GM12891 (cell line): ENCODE measurements at regions not wholly inside any gene's neighbourhood (a gene's known extent, or its start where the extent isn't known, plus 50 kb on each side); places are given as distances from the start of the nearest gene placed in this dataset.

Experiments used
- DNase-seq: peaks from one replicate; pipeline ENCODE4 v3.0.0; 2011; ENCODE audit warnings: low spot score; ENCODE audit not compliant: insufficient read length
- FAIRE-seq: peaks from 2 replicates; lab custom pipeline; 2011; peaks lifted over from hg19 to GRCh38; lab: Jason Lieb, UNC
- PAX5 ChIP-seq: IDR thresholded peaks from 2 replicates; pipeline ENCODE4 v1.6.1; 2011; ENCODE audit warnings: low read length, moderate library complexity, mild to moderate bottlenecking; ENCODE audit not compliant: insufficient read depth, severe bottlenecking
- POLR2A ChIP-seq: IDR thresholded peaks from 2 replicates; pipeline ENCODE4 v1.6.1; 2011; ENCODE audit warnings: low read depth, low read length, control low read depth
- POLR2AphosphoS5 ChIP-seq: IDR thresholded peaks from 2 replicates; pipeline ENCODE4 v1.6.1; 2011; ENCODE audit warnings: low read depth, low read length, control low read depth
- POU2F2 ChIP-seq: IDR thresholded peaks from 2 replicates; pipeline ENCODE4 v1.6.1; 2011; ENCODE audit warnings: low read depth, mild to moderate bottlenecking, control low read depth, low read length, moderate library complexity
- SPI1 ChIP-seq: IDR thresholded peaks from 2 replicates; pipeline ENCODE4 v1.6.1; 2011; ENCODE audit warnings: low read depth, low read length, control low read depth
- TAF1 ChIP-seq: IDR thresholded peaks from 2 replicates; pipeline ENCODE4 v1.6.1; 2011; ENCODE audit warnings: low read depth, low read length, control low read depth

- FAIRE-seq (no peak), DNase-seq (no peak)
- TF ChIP-seq SPI1 (no peak), TAF1 (no peak), POLR2A (no peak), PAX5 (no peak), POLR2AphosphoS5 (no peak), POU2F2 (no peak)
Observed at GRCh38 chr5:144779368-144779767, 608.7 kb downstream of the KCTD16 start.

DNA sequence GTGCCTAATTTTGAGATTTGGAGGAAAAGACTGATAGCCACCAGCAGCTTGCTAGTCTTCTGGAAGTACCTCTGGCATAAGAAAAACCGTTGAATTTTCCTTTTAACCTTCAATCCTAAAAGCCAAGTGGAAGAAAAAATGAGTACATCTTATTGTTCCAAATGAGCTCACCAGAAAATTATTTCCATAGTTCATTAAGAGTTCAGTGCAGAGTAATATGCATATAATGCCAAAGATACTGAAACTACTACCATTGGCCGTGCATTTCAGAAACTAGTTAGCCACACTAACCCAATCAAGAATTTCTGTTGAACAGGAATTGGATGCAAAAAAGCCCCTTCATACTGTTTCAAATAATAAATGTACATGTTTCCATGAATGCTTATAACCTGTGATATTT, 607.9 kb downstream of the KCTD16 start:
- DNase-seq (no peak), FAIRE-seq (no peak)
- TF ChIP-seq PAX5 = no peak
- no peak for TF ChIP-seq POLR2AphosphoS5
- no peak for TF ChIP-seq POLR2A
- no peak for TF ChIP-seq TAF1
- TF ChIP-seq SPI1 = no peak
- no peak for TF ChIP-seq POU2F2

GRCh38 chr5:144774197-144774596, 603.5 kb downstream of the KCTD16 start:
- no peak for FAIRE-seq
- no peak for DNase-seq
- no peak for TF ChIP-seq TAF1
- no peak for TF ChIP-seq POLR2A
- no peak for TF ChIP-seq PAX5
- TF ChIP-seq POLR2AphosphoS5 = no peak
- no peak for TF ChIP-seq SPI1
- no peak for TF ChIP-seq POU2F2

GRCh38 chr5:144773628-144774027, 603.0 kb downstream of the KCTD16 start:
- TF ChIP-seq TAF1 (no peak), SPI1 (no peak), POLR2AphosphoS5 (no peak), PAX5 (no peak), POU2F2 (no peak), POLR2A (no peak)
- DNase-seq (no peak), FAIRE-seq (no peak)

- TF ChIP-seq POU2F2 (no peak), SPI1 (no peak), POLR2AphosphoS5 (no peak)
- no peak for DNase-seq
- no peak for FAIRE-seq
Observed at GRCh38 chr5:144771802-144772201, 601.1 kb downstream of the KCTD16 start.

DNA sequence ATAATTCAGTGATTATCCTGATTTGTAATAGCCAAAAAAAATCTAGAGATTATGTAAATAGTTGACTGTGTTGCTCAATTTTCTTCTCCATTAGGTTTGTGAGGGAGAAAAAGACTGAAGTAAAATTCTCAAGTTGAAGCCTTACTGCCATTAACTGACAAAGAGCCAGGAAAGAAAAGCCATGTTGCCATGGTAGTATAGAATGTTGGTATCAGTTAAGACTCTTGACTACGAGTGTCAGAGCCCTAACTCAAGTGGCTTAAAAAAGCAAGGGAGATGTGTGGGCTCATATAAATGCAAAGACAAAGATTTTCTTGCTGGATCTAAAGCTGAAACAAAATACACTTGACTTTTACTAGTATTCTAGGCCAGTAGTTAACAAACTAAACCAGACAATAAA, 571.7 kb downstream of the KCTD16 start:
- DNase-seq = no peak
- FAIRE-seq = no peak
- TF ChIP-seq TAF1 = no peak
- TF ChIP-seq SPI1 = no peak
- TF ChIP-seq POLR2AphosphoS5 = no peak

DNA sequence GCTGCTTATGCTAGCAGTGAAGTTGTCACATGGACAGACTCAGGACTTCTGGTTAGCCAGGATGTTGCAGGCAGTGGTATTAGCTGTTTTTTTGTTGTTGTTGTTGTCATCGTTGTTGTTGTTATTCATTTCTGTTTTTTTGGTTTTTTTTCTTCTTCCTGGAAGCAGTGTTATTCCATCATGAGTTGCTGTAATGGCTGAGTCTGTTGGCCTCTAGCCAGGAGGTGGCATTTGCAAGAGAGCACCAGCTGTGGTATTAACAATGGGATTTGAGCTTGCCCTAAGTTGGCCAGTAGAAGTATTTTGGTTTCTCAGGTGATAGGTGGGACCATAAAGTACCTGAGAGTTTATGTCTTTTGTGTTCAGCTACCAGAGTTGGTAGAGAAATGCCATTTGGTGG, 561.1 kb downstream of the KCTD16 start:
- TF ChIP-seq POLR2AphosphoS5 = no peak
- TF ChIP-seq POLR2A = no peak
- DNase-seq (no peak), FAIRE-seq (no peak)

DNA sequence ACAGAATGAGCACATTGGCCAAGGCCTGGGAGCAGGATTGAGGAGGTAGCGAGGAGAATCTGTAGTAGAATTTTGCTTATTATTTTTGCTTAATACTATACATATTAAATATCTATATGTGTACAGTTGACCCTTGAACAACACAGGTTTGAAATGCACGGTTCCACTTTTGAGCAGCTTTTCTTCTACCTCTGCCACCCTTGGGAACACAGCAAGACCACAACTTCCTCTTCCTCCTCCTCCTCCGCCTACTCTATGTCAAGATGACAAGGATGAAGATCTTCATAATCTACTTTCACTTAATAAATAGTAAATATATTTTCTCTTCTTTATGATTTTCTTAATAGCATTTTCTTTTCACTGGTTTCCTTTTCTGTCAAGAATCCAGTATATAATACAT, 541.4 kb downstream of the KCTD16 start:
- FAIRE-seq = no peak
- TF ChIP-seq SPI1 = peak; percentile 12; the same call in 1 of the 2 replicates
- no peak for TF ChIP-seq POLR2AphosphoS5
- DNase-seq = no peak

DNA sequence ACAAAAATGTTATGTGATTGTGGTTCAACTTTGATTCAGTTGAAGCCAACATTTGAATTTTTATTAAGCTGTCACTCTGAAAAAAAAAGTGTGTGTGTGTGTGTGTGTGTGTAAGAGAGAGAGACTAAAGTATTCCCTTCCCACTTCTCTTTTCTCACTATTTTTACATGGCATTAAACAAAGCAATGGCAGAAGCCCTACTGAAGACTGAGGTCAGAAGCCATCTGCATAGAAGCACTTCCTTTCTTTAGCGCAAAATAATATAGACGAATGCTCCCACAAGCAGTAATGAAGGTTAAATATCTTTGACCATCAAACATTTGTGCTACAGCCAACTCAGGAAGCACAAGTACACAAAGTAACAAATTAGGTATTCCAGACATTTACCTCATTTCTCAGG, 540.5 kb downstream of the KCTD16 start:
- DNase-seq = no peak
- no peak for FAIRE-seq
- TF ChIP-seq SPI1 (peak; percentile 26; the same call in 1 of the 2 replicates), POLR2A (no peak)

DNA sequence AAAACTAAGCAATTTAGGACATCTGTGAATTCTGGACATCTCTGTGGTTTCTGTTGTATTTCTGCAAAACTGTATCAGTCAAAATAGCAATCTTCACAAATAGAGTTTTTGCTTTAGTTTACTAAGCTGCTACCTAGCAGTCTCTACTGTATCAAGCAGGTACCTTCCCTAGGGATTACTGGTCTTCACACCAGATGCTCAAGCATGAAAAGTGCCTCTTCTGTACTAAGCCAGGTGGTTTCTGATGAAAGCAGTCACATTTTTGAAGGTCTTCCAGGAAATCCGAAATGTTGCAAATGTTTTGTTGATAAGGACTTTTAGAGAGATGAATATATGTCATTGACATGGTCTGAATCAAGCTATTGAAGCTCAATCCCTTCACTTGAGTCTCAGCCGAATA, 540.0 kb downstream of the KCTD16 start:
- TF ChIP-seq SPI1 (no peak), POLR2AphosphoS5 (no peak), POU2F2 (no peak), PAX5 (no peak), TAF1 (no peak), POLR2A (no peak)
- DNase-seq (no peak), FAIRE-seq (no peak)

- DNase-seq = no peak
- no peak for FAIRE-seq
- TF ChIP-seq POU2F2 (no peak), POLR2A (no peak), SPI1 (no peak), TAF1 (no peak), PAX5 (no peak), POLR2AphosphoS5 (no peak)
Observed at GRCh38 chr5:144703776-144704175, 533.1 kb downstream of the KCTD16 start.

GRCh38 chr5:144698484-144698883, 527.8 kb downstream of the KCTD16 start:
- DNase-seq = no peak
- FAIRE-seq = no peak
- TF ChIP-seq TAF1 = no peak
- TF ChIP-seq SPI1 = no peak
- TF ChIP-seq POU2F2 = no peak
- TF ChIP-seq PAX5 = no peak
- TF ChIP-seq POLR2A = no peak
- TF ChIP-seq POLR2AphosphoS5 = no peak
